ENCODE measurements at regions not wholly inside any gene's neighbourhood (a gene's known extent, or its start where the extent isn't known, plus 50 kb on each side); places are given as distances from the start of the nearest gene placed in this dataset.

DNA sequence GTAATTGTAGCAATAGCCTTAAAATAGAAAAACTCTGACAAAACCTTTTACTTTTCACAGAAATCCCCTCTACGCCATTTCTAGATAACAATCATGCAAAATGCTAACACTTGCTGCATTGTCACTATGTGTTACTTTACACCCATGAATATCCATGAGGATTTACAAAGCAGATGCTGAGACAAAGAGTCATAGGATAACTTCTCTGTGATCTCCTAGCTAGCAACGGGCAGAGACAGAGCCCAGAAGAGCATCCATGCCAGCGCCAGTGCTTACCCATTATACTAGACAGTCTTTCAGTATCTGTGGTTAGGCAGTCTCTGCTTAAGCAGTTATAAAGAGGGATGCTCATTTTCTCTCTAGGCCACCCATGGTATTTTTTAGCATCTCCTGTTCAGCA lies 474.1 kb downstream of the CAAP1 start:
- no peak for TF ChIP-seq CTCF (IDR thresholded peaks at IDR 0.05; ENCODE audit: low read depth, low read length)
- TF ChIP-seq POLR2A (IDR thresholded peaks at IDR 0.05; ENCODE audit: extremely low read depth, insufficient read length) = no peak
